ENCODE measurements at regions not wholly inside any gene's neighbourhood (a gene's known extent, or its start where the extent isn't known, plus 50 kb on each side); places are given as distances from the start of the nearest gene placed in this dataset.

GRCh38 chr10:9792181-9792580, 1225.5 kb upstream of the CELF2 start:
- Mint-ChIP-seq H3K27ac (no peak overlapping the region), H3K4me3 (no peak overlapping the region), H3K27me3 (no peaks in the 10 kb centered on the region), H3K36me3 (ENCODE audit: low read depth) (no peaks in the 10 kb centered on the region), H3K4me1 (ENCODE audit: low read depth) (no peaks in the 10 kb centered on the region), H3K9me3 (no peaks in the 10 kb centered on the region)
- intact Hi-C loops (cut with micrococcal nuclease): no loop called here
- DNase-seq (no peak), ATAC-seq (no peak)
- CTCF ChIA-PET: no interaction called here
- TF ChIP-seq CTCF (IDR thresholded peaks at IDR 0.05): no peak
- POLR2A ChIA-PET: no interaction called here

- no peaks in the 10 kb centered on the region for H3K36me3 Mint-ChIP-seq (ENCODE audit: low read depth)
- no peaks in the 10 kb centered on the region for H3K9me3 Mint-ChIP-seq
- ChIA-PET POLR2A (interaction anchor here (0.7 kb wide), 1 partner anchor 1037 kb away, joined by 3 read pairs; no protein-coding TSS in a partner anchor), CTCF (no interaction called here)
- H3K4me1 Mint-ChIP-seq (ENCODE audit: low read depth): no peaks in the 10 kb centered on the region
- TF ChIP-seq CTCF (IDR thresholded peaks at IDR 0.05): no peak
- DNase-seq: no peak
- no peak overlapping the region for H3K27ac Mint-ChIP-seq
- no peak overlapping the region for H3K4me3 Mint-ChIP-seq
- intact Hi-C loops (cut with micrococcal nuclease): no loop called here
- no peaks in the 10 kb centered on the region for H3K27me3 Mint-ChIP-seq
- ATAC-seq: no peak
These were observed 1221.1 kb upstream of the CELF2 start for GRCh38 chr10:9796564-9796963.

GRCh38 chr10:9800011-9800410, 1217.7 kb upstream of the CELF2 start:
- intact Hi-C loops (cut with micrococcal nuclease): no loop called here
- CTCF ChIA-PET: no interaction called here
- H3K27ac Mint-ChIP-seq: no peak overlapping the region

GRCh38 chr10:9800571-9800970, 1217.1 kb upstream of the CELF2 start:
- Mint-ChIP-seq H3K4me1 (ENCODE audit: low read depth) (no peaks in the 10 kb centered on the region), H3K4me3 (no peak overlapping the region), H3K27me3 (no peaks in the 10 kb centered on the region), H3K27ac (no peak overlapping the region), H3K9me3 (no peaks in the 10 kb centered on the region), H3K36me3 (ENCODE audit: low read depth) (no peaks in the 10 kb centered on the region)
- intact Hi-C loops (cut with micrococcal nuclease): no loop called here
- ChIA-PET POLR2A (no interaction called here), CTCF (no interaction called here)
- ATAC-seq (no peak), DNase-seq (no peak)
- no peak for TF ChIP-seq CTCF (IDR thresholded peaks at IDR 0.05)

More at GRCh38 chr10:9800011-9800410, 1217.7 kb upstream of the CELF2 start:
- TF ChIP-seq CTCF (IDR thresholded peaks at IDR 0.05): no peak
- no peak for DNase-seq
- Mint-ChIP-seq H3K9me3 (no peaks in the 10 kb centered on the region), H3K36me3 (ENCODE audit: low read depth) (no peaks in the 10 kb centered on the region), H3K4me3 (no peak overlapping the region), H3K27me3 (no peaks in the 10 kb centered on the region), H3K4me1 (ENCODE audit: low read depth) (no peaks in the 10 kb centered on the region)
- POLR2A ChIA-PET: no interaction called here
- no peak for ATAC-seq

- no peaks in the 10 kb centered on the region for H3K9me3 Mint-ChIP-seq
- no peaks in the 10 kb centered on the region for H3K4me1 Mint-ChIP-seq (ENCODE audit: low read depth)
- POLR2A ChIA-PET: no interaction called here
- no peaks in the 10 kb centered on the region for H3K27me3 Mint-ChIP-seq
- TF ChIP-seq CTCF (IDR thresholded peaks at IDR 0.05): no peak
- intact Hi-C loops (cut with micrococcal nuclease): no loop called here
- H3K27ac Mint-ChIP-seq: no peak overlapping the region
- H3K4me3 Mint-ChIP-seq: no peak overlapping the region
- CTCF ChIA-PET: no interaction called here
- no peaks in the 10 kb centered on the region for H3K36me3 Mint-ChIP-seq (ENCODE audit: low read depth)
- DNase-seq (no peak), ATAC-seq (no peak)
These were observed 1209.8 kb upstream of the CELF2 start for GRCh38 chr10:9807846-9808245.

Data from activated CD8-positive, alpha-beta T cell treated with anti-CD3 and anti-CD28 coated beads for 36 hours (primary cell).